RKO (cell line): ENCODE measurements at regions not wholly inside any gene's neighbourhood (a gene's known extent, or its start where the extent isn't known, plus 50 kb on each side); places are given as distances from the start of the nearest gene placed in this dataset.
"Not testable (repeated sequence)": the region's sequence is repeated elsewhere in the genome, so short reads cannot be mapped to it uniquely, and the experiment has no call there.

Experiments used
- DNase-seq: peaks from one replicate; pipeline ENCODE4 v3.0.0-alpha.2; 2016; ENCODE audit warnings: low spot score

DNA sequence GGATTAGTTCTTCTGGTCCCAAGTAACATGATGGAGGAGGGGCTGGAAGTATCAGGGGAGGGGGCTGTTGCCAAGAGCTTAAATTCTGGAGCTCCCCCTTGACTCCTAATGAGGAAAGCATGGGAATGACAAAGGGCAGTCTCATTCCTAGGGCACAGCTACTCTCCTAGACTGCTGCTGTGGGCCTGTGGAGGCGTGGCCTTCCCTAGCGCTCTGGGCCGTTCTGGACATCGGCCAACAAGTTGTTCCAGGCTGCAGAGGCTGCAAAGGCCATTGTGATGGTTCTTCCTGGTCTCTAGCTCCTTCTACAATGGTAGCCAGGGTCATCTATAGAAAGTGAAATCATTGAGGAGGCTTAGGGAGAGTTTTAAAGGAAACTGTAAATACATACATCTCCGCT is 916.6 kb downstream of the DIAPH3 start:
- no peak for DNase-seq

- DNase-seq, result no peak
These were observed 913.2 kb downstream of the DIAPH3 start for GRCh38 chr13:59250336-59251189.

DNA sequence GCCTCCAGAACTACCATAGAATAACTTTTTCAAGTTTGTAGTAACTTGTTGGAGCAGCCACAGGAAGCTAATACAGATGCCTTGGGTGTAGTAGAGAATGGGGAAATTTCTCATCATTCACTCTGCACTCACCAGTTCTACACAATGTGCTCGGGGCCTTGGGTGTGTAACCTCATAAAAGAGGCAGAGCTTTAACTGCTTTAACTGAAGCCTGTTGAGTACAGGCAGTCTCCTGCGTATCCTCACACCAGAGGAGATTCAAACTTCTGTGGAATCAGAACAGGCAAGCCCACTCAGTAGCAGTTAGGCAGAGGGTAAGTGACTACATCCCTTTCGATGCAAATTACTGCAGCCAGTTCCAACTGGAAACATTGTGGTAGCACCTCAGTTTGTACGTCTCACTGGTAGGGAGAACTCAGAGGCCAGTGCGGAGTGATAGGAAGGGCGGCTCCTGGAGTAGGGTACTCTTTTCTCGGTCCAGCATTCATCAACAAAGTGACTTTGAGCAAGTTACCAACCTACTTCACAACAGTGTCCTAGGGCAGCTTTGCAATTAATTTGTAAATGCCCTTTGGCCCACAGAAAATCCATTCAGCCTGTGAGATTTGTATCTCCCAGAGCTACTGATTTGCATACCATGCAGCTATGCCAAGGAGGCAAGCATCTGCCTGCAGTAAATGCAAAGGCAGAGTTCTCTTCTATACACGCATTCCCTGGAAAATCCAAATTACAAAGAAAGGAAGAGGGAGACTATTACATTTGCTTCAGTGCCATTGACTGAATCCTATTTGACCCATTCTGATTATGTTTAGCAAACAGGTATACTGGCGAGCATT is 904.3 kb downstream of the DIAPH3 start:
- no peak for DNase-seq

- no peak for DNase-seq
These were observed 901.7 kb downstream of the DIAPH3 start for GRCh38 chr13:59261928-59262488.

GRCh38 chr13:59263531-59263930 is 900.2 kb downstream of the DIAPH3 start:
- no peak for DNase-seq

GRCh38 chr13:59266478-59267063 is 897.2 kb downstream of the DIAPH3 start:
- DNase-seq, result no peak

DNA sequence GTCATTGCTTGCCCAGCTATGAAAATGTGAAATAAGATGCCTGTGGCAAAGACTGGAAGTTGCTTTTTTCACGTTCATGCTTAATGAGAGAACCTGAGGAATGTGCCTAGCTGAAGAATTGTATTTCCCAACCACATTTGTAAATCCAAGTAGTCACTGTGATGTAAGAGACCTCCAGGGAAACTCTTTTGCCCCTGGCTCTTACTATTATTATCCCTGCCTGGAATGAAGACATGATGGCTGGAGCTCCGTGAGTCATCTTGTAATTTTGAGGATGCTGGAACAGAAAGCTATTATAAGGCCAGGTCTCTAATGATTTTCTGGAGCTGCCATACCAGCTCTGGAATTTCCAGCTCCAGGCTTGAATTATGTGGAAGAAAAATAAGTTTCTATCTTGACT is 894.3 kb downstream of the DIAPH3 start:
- DNase-seq, result no peak

- no peak for DNase-seq
These were observed 893.4 kb downstream of the DIAPH3 start for GRCh38 chr13:59270327-59270726.

DNA sequence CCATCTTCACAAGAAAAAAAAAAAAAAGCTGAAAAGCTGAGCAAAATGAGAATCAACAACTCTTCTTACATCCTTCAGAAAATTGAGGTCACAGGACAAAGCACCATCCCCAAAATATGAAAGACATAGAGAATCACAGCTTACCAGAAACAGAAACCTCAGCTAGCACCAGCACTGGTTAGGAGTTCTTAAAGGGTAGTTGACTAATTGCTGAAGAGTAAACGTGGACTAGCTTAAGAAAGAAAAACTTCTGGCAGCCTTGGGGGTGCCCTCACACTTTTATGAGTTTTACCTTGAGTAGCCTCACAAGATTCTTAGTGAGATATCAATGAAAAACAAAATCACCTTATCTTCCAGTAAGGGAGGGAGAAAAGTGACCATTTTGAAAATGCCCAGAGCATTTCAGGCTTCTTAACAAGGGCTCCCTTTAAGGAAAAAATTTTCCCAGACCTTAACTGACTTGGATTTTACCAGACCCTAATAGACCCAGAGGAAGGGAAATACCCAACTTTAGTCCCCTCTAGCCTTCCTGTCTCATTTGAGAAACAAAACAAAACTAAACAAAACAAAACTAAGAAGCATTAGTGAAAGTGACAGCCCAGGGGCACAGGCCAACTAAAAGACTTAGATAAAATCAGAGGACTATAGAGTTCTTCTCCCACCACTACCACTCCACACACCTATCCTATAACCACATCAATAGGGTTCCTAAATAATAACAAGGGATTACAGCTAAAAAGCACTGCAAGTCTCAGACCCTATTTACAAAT is 888.6 kb downstream of the DIAPH3 start:
- no peak for DNase-seq

- DNase-seq, result peak; percentile 2
These were observed 887.3 kb downstream of the DIAPH3 start for GRCh38 chr13:59276436-59276835.

GRCh38 chr13:59277106-59277505 is 886.6 kb downstream of the DIAPH3 start:
- no peak for DNase-seq

GRCh38 chr13:59279028-59279427 is 884.7 kb downstream of the DIAPH3 start:
- DNase-seq, result no peak

- DNase-seq, result no peak
These were observed 884.2 kb downstream of the DIAPH3 start for GRCh38 chr13:59279576-59279975.

DNA sequence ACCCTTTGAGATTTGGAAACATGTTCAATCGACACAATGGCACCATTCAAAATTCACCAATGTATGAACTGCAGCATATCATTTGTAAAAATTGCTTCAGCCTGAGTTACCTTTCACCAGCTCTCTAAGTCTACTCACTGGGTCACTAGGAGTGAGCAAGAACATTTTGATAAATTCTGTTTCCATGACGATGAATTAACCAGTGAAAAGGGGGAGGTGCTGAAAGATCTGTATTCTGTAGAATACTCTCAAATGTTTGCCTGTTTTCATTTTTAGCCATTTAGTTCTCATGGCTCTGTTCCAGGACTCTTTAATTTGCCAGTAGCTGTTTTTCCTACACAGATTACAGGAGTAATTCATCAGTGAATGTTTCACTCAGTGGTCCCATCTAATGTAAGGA is 883.4 kb downstream of the DIAPH3 start:
- no peak for DNase-seq

GRCh38 chr13:59281453-59281852 is 882.3 kb downstream of the DIAPH3 start:
- no peak for DNase-seq

DNA sequence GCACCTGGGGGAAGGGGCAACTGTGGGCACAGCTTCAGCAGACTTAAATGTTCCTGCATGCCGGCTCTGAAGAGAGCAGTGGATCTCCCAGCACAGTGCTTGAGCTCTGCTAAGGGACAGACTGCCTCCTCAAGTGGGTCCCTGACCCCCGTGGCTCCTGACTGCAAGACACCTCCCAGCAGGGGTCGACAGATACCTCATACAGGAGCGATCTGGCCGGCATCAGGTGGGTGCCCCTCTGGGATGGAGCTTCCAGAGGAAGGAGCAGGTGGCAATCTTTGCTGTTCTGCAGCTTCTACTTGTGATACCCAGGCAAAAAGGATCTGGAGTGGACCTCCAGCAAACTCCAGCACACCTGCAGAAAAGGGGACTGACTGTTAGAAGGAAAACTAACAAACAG is 871.5 kb downstream of the DIAPH3 start:
- DNase-seq, result not testable (repeated sequence)

DNA sequence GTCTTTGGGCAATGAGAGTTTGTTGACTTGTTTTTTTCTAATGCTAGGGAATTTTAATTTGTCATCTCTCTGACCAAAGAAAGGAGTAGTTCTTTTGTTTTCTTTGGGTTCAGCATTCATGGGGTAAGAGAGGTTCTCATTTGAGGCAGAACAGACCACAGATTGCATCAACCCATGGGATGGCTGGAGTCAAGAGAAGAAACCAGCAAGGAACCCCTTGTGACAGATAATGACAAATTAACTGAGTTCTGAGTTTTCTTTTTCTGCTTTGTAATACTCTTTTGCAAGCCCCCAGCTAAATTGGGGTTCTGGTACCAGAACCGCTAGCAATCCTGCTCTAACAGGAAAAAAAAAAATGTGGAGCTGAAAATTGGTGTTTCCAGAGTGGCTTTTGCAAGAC is 864.1 kb downstream of the DIAPH3 start:
- DNase-seq, result no peak

DNA sequence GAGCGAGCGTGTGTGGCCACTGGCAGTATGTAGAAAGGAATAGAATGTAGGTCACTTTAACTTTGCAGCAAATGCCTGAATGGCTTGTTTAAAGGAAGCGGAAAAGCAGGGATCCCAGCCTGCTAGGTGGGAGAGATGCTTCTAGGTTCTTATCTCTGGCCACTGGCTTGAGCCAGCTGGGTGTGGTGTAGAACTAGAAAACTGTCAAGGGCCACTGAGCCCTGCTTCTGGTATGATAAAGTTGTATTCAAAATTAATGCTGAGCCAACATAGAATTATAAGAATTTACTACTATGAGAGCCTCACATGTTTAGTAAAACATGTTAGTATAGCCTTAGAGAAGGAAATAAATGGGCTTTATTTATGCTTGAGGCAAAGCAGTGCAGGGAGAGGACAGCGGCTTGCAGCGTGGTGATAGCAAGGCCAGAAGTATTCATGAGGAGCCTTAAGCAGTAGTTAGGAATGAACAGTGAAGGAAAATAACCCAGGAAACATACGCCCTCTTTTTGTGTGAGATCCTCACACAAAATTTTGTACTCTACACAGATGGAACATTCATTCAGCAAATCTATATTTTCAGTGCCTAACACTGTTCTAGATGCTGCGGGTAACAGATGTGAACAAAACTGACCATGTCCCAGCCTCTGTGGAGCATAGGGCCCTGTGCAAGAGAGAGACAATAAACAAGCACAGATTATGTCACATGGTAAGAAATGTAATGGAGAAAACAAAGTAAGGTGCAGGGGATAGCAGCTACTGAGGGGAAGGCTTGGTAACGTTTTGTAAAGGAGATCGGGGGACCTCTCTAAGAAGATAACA is 863.2 kb downstream of the DIAPH3 start:
- no peak for DNase-seq

- no peak for DNase-seq
These were observed 862.6 kb downstream of the DIAPH3 start for GRCh38 chr13:59301174-59301567.

- no peak for DNase-seq
These were observed 860.3 kb downstream of the DIAPH3 start for GRCh38 chr13:59303433-59303832.

GRCh38 chr13:59304596-59304995 is 859.1 kb downstream of the DIAPH3 start:
- no peak for DNase-seq
